ENCODE measurements at regions not wholly inside any gene's neighbourhood (a gene's known extent, or its start where the extent isn't known, plus 50 kb on each side); places are given as distances from the start of the nearest gene placed in this dataset.
"Not testable (repeated sequence)": the region's sequence is repeated elsewhere in the genome, so short reads cannot be mapped to it uniquely, and the experiment has no call there.

DNA sequence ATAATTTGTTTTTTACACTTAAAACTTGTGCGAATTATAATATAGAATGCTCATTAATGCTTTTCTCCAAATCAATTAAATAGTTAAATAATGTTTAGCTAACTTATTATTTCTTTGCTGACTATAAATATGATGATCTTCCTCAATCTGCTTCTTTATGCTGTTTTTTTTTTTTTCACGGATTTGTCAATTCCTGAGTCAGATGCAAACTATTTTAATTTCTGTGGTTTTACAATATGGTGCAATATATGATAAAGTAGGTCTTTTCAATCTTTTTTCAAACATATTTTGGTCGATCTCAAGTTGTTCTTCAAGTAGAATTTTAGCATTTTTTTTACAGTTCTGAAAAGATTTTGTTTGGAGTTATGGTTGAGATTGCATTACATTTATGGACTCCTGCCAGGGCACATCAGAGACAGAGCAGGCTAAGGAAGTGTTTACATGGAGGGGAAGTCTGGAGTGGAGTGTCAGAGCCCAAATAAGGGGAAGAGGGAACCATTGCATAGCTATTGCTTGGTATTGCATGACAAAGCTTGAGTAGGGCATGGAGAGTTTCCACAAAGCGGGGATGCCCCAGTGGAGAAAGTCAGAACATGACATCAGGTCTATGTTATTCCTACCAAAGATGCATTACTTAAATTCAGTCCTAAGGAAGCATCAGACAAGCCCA lies 204.4 kb downstream of the OTUD1 start:
- DNase-seq (ENCODE audit: low read depth in 2 of 2), result no peak

DNA sequence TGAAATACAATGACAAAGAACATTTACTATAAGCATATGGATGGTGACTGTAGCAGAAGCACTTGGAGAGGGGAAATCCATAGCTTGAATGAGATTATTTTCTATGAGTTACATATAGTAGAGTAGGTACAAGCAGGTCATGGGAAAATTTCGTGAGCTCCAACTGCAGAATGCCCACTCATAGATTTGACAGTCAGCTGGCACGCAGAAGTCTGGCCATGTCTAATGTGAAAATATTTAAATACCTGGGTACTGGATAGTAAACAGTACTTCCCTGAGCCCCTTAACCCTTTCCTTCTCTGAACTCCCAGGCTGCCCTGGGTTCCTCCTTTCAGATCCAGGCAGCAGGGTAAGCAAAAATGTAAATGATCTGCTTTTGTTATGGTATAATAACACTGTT lies 209.7 kb downstream of the OTUD1 start:
- no peak for DNase-seq (ENCODE audit: low read depth in 2 of 2)

DNA sequence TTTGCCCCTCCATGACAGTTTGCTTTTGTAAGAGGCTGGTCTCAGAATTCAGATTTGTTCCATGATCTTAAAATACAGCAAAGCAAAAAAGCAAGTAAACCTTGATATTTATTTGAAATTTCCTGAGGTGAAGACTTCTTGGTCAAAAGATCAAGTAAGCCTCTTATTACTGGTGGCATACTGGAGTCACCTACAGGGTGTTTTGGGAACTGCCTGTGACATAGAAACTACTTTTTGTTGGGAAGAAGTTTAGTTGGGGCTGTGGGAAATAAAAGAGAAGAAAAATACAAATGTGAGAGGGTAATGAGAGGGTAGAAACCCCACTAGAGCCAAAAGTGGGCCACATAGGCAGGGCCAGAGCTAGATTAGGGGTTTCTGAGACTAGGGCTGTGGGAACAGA lies 217.9 kb downstream of the OTUD1 start:
- no peak for DNase-seq (ENCODE audit: low read depth in 2 of 2)

DNA sequence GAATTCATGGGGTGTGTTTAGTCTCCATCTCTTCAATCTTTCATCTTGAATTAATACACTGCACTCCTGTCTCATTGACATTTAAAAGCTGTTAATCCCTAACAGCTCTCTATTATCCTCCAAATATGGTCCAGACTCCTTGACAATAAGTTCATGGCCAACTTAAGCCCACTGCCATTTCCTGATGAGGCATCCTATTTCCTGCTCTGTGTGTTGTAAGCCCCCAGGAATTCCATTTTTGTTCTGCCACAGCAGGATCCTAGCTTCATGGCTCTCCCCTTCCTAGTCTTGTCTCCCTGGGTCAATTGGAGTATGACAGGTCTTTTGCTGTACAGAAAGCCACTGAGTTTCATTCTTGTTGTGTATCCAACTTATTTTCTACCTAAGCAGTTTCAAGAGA lies 218.8 kb downstream of the OTUD1 start:
- DNase-seq (ENCODE audit: low read depth in 2 of 2), result no peak

DNA sequence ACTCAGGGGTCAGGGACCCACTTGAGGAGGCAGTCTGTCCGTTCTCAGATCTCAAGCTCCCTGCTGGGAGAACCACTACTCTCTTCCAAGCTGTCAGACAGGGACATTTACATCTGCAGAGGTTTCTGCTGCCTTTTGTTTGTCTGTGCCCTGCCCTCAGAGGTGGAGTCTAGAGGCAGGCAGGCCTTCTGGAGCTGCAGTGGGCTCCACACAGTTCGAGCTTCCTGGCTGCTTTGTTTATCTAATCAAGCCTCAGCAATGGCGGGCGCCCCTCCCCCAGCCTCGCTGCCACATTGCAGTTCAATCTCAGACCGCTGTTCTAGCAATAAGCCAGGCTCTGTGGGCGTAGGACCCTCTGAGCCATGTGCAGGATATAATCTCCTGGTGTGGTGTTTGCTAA lies 233.0 kb downstream of the OTUD1 start:
- not testable (repeated sequence) for DNase-seq (ENCODE audit: low read depth in 2 of 2)

DNA sequence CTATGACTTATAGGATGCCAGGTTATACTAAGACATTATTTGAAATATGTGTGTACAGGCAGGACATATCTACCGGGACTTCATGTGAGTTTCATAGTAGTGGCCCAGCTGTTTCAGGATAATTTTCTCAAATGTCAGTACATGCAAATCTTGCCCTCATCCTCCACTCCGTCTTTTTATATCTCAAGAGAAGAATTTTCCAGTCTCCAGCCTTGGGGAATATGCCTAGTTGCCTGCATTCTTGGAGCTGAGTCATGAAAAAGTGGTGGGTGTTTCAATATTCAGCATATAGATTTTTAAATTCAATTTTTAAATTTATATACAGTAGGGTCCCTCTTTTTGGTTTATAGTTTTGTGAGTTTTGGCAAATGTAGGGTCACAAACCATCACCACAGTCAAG lies 236.7 kb downstream of the OTUD1 start:
- no peak for DNase-seq (ENCODE audit: low read depth in 2 of 2)

DNA sequence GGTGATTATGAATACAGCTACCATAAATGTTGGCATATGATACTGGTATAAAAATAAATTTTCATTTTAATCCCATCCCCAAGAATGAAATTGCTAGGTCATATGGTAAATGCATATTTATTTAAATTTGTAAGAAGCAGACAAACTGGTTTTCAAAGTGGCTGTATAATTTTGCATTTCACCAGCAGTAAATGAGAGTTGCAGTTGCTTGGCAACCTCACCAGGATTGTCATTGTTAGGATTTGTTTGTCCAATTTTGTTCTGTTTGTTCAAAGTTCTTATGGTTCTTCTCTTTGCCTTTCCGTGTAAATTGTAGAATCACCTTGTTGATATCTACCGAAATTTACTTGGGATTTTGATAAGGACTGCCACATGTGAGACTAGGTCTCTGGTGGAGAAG lies 237.4 kb downstream of the OTUD1 start:
- DNase-seq (ENCODE audit: low read depth in 2 of 2), result no peak

DNA sequence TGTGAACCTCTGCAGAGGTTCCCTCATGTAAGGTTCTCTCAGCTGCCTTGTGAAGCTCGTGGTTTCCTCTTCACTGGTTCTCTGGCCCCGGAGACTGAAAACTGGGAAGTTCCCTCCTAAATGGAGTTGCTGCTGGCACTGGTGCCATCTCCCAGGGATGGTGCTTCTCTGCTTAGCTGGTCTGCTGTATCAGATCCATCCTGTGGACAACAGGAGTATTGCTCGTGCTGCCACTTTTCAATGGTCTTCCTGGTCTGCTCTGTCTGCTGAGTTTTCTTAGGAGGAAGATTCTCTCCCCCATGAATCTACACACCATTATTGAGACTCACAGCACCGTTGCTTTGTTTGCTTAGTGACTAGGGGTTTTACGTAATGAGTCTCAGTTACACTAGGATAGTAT lies 247.8 kb downstream of the OTUD1 start:
- DNase-seq (ENCODE audit: low read depth in 2 of 2), result no peak

DNA sequence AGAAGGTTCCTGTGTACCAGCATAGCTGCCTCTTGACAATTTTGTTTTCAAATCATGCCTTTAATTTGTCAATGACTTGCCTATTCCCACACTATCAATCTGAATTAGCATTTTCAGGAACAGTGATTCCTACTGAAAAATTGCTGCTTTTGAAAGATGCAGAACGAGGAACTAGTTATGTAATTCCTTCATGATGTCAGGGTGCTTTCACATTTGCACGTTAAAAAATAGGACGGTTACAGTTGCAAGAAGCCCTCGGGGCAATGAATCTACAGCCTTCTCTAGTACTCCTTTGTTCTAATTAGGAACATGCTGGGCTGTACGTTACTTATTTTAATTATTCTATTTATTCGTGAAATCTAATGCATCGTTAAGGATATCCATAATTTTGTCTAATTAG lies 253.9 kb downstream of the OTUD1 start:
- no peak for DNase-seq (ENCODE audit: low read depth in 2 of 2)

DNA sequence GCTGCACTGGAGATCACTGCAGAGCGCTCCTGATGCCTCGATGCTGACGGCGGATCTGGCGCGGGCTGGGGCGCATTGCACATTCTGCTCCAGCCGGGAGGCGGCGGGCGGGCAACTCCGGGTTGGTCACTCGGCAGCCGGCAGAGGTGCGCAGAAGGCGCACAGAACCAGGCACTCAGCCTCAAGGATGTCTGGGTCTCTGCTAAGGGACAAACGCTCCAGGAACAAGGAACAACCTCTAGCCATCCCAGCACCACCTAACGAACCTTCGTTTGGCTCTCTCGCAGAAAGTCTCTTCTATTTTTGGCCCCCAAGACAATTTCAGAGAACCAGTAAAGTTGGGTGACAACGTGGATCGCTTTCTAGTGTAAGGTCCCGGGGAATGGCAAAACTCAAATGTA lies 254.6 kb downstream of the OTUD1 start:
- no peak for DNase-seq (ENCODE audit: low read depth in 2 of 2)

DNA sequence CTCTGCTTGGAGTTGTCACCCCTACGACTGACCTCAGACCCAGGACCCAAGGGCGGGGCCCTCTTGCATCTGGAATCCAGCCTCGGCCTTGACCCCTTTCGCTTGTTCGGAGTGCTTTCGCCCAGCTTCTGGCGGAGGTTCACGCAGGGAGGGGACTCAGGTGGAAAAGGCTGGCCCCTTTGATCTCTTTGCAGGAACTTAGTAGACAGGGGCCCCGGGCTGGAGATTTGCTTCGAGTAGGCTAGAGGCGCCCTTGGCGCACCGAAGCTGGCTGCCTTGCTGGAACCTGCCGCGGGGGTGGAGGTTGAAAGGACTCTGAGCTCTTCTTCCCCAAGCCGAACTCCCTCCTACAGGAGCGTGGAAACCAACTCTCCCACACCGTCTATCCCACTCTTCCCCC lies 255.1 kb downstream of the OTUD1 start:
- no peak for DNase-seq (ENCODE audit: low read depth in 2 of 2)

DNA sequence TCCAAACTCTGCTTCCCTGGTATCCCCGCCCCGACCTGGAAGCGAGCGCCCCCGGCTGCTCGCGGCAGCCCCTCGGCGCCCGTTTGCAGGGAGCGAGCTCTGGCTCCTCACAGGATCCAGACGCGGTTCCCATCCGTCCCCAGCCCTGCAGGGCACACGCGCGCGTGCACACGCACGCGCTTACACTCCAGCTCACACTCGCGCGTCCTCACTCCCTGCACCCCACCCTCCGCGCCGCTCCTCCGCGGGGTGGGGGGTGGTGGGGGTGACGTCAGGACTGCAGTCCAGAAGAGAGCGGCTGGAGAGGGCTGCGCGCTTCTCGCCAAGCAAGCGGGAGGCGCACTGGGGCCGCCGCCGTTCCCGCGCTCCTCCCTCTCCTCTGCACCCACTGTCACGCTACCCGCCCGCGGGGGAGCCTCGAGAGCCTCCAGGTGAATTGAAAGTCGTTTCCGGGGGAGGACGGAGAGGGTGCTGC lies 255.6 kb downstream of the OTUD1 start:
- no peak for DNase-seq (ENCODE audit: low read depth in 2 of 2)

DNA sequence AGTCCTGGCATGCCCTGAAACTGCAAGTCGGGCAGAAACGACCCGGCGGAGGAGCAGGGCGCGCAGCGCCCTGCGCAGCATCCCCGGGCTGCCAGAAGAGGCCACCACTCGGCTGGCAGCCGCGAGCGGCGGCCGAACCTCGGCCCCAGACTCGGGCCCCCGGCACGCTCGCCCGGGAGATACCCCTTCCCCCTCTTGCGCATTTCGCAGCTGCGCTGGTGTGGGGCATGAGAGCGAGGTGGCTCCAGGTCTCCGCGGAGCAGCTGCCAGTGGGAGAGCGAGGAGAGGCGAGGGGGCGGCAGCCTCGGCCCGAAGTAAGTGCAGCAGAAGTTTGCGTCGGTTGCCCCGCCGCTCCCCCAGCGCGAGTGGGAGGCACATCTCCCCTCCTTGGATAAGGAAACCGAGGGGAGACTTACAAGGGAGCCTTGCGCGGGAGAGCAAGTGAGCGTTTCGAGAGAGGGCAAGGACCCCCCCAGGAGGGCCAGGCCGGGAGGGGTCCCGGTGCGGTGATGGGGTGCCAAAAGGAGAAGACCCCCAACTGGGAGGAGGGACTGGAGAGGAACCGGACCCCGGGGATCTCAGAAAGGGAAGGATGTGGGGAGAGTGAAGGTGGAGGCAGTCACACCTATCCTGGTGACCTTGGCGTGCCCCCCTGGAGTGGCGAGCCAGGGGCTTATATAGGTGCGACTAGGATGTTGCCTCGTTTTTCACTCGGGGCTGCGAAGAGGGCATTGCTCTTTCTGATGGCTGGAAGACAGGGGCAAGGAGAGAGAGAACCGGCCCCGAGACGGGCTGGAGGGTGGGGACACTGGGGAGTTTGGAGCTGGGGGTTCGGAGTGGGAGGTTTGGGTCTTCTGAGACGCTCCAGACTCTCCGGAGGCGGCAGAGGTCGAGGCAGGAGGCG lies 256.3 kb downstream of the OTUD1 start:
- no peak for DNase-seq (ENCODE audit: low read depth in 2 of 2)

DNA sequence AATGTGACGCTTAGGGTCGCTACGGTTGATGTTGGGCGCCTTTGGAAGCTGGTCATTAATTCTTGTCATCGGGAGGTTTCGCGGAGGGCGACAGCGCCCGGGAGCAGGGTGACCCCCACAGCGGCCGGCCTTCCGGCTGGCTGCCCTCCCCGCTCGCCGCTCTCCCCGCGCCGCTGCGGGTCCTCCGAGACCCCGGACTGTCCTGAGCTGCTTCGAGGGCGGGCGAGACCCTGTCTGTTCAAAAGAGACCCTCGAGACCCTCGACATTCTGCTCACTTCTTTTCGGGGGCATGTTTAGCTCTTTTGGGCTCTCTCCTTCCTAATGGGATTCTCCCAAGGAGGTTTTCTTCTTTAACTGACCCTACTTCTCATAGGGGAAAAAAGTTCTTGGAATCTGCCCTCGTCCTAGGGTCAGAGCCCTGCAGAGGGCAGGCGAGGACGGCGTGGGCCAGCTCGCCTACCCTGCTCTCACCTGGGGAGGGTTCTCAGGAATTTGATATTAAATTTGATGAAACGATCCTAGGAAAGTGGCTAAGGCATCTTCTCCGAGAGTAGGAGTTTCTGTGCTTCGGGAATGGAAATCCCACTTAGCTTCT lies 257.0 kb downstream of the OTUD1 start:
- no peak for DNase-seq (ENCODE audit: low read depth in 2 of 2)

DNA sequence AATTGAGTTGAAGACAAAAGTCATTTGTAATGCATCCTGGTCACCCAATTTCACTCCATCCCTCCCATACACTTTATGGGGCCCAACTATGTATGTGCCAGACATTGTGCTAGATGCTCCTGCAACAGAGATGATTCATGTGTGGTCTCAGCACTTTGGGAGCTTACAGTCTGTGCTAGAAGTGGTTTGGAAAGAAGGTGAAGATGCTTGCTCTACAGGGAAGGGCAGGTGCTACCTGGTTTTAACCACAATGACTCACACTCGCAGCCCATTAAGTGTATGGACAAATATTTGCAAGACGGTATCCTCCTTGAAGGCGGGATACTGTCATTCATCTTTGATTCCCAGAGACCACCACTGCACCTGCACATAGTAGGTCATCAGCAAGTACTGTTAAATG lies 257.6 kb downstream of the OTUD1 start:
- DNase-seq (ENCODE audit: low read depth in 2 of 2), result no peak

DNA sequence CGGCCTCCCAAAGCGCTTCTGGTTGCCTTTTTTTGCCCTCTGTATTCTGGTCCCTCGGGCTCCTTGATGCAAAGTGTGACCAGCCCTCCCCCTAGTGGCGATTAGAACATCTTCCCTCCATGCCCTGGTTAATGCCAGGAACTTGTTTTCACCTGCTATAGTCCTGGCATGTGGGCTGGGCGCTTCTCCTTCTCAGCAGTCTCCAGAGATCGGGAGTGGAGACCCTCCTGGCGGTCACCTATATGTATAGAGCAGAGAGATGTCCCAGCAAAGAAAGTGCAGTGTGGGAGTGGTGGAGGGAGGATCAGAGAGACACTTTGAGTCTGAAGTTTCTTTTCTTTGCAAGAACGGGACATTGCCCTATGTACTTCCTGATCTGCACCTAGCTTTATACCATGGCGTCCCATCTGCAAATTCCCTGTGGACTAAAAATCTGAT lies 264.1 kb downstream of the OTUD1 start:
- DNase-seq (ENCODE audit: low read depth in 2 of 2), result peak; percentile 62 to 77

DNA sequence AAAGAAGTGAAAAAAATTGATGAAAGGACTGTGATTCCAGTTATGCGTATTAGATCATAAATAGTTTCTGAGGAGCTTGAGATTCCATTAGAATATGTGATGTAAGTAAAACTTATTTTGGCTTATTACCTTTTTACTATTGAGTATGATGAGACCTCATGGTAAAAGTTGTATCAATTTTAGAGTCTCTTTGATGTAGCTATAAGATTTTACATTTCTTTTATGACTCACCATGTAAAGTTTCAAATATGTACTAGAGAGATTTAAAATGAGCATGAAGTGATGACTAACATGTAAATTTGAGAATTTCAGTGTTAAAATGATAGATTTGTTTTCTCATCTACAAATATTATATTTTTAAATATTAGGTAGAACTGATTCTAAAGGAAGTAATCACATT lies 276.5 kb downstream of the OTUD1 start:
- no peak for DNase-seq (ENCODE audit: low read depth in 2 of 2)

DNA sequence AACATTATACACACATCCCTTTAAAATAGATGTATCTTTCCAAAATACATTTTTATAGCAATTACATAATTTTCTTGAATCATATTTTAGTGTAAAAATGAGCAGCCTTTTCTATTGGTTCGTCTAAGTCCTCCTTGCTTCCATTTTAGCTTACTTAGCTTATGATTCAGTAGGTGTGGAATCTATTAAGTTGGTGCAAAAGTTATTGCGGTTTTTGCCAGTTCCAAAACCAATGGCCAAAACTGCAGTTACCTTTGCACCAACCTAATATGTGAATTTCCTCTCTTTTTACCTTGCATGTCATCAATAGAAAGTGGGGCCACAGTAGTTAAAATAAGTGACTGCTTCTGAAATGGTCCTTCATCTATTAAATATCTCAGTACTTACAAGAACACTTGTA lies 279.0 kb downstream of the OTUD1 start:
- no peak for DNase-seq (ENCODE audit: low read depth in 2 of 2)

DNA sequence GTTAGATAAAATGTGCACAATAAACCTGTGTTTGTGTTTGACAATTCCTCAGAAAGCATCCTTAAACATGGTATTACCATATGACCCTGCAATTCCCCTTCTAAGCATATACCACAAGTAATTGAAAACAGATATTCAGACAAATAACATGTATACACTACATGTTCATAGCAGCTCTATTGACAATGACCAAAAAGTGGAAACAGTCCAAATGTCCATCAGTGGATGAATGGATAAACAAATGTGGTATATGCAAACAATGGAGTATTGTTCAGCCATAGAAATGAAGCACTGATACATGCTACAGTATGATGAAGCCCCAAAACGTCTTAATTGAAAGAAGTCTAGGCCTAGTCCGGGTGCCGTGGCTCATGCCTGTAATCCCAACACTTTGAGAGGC lies 280.1 kb downstream of the OTUD1 start:
- DNase-seq (ENCODE audit: low read depth in 2 of 2), result no peak

DNA sequence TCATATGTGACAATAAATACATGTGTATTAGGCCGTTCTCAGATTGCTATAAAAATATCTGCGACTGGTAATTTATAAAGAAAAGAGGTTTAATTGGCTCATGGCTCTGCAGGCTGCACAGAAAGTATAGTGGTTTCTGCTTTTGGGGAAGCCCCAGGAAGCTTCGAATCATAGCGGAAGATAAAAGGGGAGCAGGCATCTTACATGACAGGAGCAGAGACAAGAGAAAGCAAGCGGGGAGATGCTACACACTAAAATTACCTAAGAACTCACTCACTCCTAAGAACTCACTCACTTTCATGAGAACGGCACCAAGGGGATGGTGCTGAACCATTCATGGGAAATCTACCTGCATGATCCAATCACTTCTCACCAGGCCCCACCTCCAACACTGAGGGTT lies 284.9 kb downstream of the OTUD1 start:
- DNase-seq (ENCODE audit: low read depth in 2 of 2), result no peak

DNA sequence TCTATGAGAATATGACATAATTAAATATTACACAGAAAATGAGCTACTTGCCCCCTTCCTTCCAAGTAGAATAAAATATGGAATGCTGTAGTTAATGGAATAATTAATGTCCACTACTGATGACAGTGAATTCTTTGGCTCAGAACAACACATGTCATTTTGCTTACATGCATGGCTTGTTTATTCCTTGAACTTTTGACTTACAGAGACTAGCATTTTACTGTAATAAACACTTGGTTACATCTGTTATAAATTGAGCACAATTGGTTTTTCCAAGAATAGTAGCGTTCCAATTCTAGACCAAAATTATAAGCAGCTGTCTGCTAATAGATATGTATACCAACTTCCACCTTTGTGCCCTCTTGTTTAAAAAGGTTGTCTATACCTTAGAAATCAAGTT lies 286.7 kb downstream of the OTUD1 start:
- no peak for DNase-seq (ENCODE audit: low read depth in 2 of 2)

DNA sequence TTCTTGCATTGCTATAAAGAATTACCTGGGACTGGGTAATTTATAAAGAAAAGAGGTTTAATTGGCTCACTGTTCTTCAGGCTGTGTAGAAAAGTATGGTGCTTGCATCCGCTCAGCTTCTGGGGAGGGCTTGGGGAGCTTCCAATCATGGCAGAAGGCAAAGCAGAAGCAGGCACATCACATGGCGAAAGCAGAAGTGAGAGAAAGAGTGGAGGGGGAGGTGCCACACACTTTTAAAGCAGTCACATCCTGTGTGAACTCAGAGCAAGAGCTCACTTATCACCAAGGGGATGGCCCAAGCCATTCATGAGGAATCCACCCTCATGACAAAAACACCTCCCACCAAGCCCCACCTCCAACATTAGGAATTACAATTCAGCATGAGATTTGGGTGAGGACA lies 303.5 kb downstream of the OTUD1 start:
- DNase-seq (ENCODE audit: low read depth in 2 of 2), result no peak

DNA sequence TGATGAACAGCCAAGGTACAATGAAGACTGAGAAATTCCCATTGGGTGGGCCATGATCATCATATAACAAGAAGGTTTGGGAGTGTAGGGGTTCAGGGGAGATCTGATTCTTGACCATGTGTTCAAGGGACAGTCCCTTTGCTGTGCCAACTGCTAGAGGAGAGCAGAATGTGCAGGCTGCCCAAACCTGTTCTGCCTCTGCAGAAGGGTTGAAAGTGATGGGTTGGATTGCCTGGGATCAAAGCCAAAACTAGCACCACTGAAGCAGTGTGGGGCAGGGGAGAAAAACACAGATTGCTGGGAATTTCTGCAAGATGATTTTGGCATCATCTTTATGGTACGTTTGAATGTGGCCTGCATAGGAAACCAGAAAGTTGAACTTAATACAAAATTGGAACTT lies 303.9 kb downstream of the OTUD1 start:
- no peak for DNase-seq (ENCODE audit: low read depth in 2 of 2)
